ENCODE measurements at regions not wholly inside any gene's neighbourhood (a gene's known extent, or its start where the extent isn't known, plus 50 kb on each side); places are given as distances from the start of the nearest gene placed in this dataset.

DNA sequence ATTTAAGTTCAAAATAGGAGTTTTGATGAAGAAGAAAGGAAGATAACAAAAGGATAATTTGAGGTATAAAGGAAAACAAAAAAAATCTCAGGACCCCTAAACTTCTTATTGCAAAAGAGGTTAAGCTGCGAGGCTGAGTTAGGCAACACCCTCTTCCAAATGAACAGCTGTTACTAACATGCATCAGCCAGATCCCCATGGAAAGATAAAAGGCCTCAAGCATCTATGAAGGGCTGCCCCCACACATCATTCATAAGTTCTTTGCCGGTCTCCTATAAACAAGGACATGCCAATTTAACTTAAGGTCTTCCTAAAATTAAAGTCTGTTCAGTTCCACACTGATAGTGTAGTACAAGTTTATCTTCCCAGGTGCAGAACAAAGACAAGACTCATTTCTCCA lies 75.8 kb upstream of the IMMP2L start:
- Histone ChIP-seq H3K4me1 (ENCODE audit: insufficient read depth, low read length) (no peaks in the 10 kb centered on the region), H3K36me3 (ENCODE audit: insufficient read depth, low read length) (no peaks in the 10 kb centered on the region), H3K27ac (ENCODE audit: low read length) (no peak overlapping the region), H3K9ac (ENCODE audit: low read depth, low read length) (no peak overlapping the region), H3K9me3 (ENCODE audit: insufficient read depth, low read length, severe bottlenecking) (no peaks in the 10 kb centered on the region), H3K4me2 (ENCODE audit: insufficient read depth, low read length) (no peak overlapping the region), H3K27me3 (ENCODE audit: insufficient read depth, low read length, poor library complexity) (no peaks in the 10 kb centered on the region), H3K79me2 (ENCODE audit: insufficient read depth, low read length) (no peaks in the 10 kb centered on the region), H3K4me3 (ENCODE audit: low read depth in 1 of 2, low read length in 2 of 2) (no peak overlapping the region), H4K20me1 (ENCODE audit: insufficient read depth, low read length) (no peaks in the 10 kb centered on the region), H2AFZ (ENCODE audit: low read depth, low read length) (no peak overlapping the region)
- DNase-seq (no peak), ATAC-seq (ENCODE audit: insufficient read depth, low read depth) (no peak)
- TF ChIP-seq, protein P1, sequence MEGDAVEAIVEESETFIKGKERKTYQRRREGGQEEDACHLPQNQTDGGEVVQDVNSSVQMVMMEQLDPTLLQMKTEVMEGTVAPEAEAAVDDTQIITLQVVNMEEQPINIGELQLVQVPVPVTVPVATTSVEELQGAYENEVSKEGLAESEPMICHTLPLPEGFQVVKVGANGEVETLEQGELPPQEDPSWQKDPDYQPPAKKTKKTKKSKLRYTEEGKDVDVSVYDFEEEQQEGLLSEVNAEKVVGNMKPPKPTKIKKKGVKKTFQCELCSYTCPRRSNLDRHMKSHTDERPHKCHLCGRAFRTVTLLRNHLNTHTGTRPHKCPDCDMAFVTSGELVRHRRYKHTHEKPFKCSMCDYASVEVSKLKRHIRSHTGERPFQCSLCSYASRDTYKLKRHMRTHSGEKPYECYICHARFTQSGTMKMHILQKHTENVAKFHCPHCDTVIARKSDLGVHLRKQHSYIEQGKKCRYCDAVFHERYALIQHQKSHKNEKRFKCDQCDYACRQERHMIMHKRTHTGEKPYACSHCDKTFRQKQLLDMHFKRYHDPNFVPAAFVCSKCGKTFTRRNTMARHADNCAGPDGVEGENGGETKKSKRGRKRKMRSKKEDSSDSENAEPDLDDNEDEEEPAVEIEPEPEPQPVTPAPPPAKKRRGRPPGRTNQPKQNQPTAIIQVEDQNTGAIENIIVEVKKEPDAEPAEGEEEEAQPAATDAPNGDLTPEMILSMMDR (IDR thresholded peaks at IDR 0.05; ENCODE audit: borderline replicate concordance, extremely low read depth, low read length, poor library complexity, severe bottlenecking), result no peak
- TF ChIP-seq EZH2 (IDR thresholded peaks at IDR 0.05; ENCODE audit: borderline replicate concordance, low read depth, low read length, severe bottlenecking), result no peak

DNA sequence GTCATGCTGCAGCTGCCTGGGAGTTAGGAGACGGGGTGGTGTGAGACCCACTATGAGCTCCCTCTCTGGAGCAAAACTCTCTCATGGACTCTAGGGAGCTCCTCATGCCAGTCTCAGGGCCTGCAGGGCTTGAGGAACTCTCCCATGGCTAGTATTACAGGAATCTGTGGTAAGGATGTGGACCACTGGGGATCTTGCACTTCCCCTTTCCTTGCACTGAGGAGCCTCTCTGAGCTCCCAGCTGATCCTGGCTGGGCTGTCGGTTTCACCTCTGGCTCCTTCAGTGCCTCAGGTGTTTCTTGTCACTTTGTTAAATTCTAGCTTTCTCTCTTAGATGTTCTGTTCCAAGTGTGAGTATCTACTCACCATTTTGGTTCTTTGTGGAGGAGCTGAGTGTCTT lies 71.6 kb upstream of the IMMP2L start:
- no peak overlapping the region for H3K9ac ChIP-seq (ENCODE audit: low read depth, low read length)
- no peak overlapping the region for H3K4me2 ChIP-seq (ENCODE audit: insufficient read depth, low read length)
- no peaks in the 10 kb centered on the region for H3K27me3 ChIP-seq (ENCODE audit: insufficient read depth, low read length, poor library complexity)
- H2AFZ ChIP-seq (ENCODE audit: low read depth, low read length), result peak overlapping the region; percentile 22; the same call in 1 of the 2 replicates
- H3K79me2 ChIP-seq (ENCODE audit: insufficient read depth, low read length), result no peaks in the 10 kb centered on the region
- no peak overlapping the region for H3K27ac ChIP-seq (ENCODE audit: low read length)
- TF ChIP-seq, protein P1 (IDR thresholded peaks at IDR 0.05; ENCODE audit: borderline replicate concordance, extremely low read depth, low read length, poor library complexity, severe bottlenecking), result no peak
- no peak for TF ChIP-seq EZH2 (IDR thresholded peaks at IDR 0.05; ENCODE audit: borderline replicate concordance, low read depth, low read length, severe bottlenecking)
- no peaks in the 10 kb centered on the region for H4K20me1 ChIP-seq (ENCODE audit: insufficient read depth, low read length)
- DNase-seq, result no peak
- no peak overlapping the region for H3K4me3 ChIP-seq (ENCODE audit: low read depth in 1 of 2, low read length in 2 of 2)
- peaks cover 15% of the 10 kb centered on the region for H3K9me3 ChIP-seq (ENCODE audit: insufficient read depth, low read length, severe bottlenecking)
- ATAC-seq (ENCODE audit: insufficient read depth, low read depth), result no peak
- no peaks in the 10 kb centered on the region for H3K4me1 ChIP-seq (ENCODE audit: insufficient read depth, low read length)
- H3K36me3 ChIP-seq (ENCODE audit: insufficient read depth, low read length), result no peaks in the 10 kb centered on the region

GRCh38 chr7:111630862-111631261 lies 68.6 kb upstream of the IMMP2L start:
- H3K4me2 ChIP-seq (ENCODE audit: insufficient read depth, low read length), result no peak overlapping the region
- ATAC-seq (ENCODE audit: insufficient read depth, low read depth) (no peak), DNase-seq (no peak)
- no peaks in the 10 kb centered on the region for H3K4me1 ChIP-seq (ENCODE audit: insufficient read depth, low read length)
- TF ChIP-seq, protein P1 (IDR thresholded peaks at IDR 0.05; ENCODE audit: borderline replicate concordance, extremely low read depth, low read length, poor library complexity, severe bottlenecking), result no peak
- no peak for TF ChIP-seq EZH2 (IDR thresholded peaks at IDR 0.05; ENCODE audit: borderline replicate concordance, low read depth, low read length, severe bottlenecking)
- no peaks in the 10 kb centered on the region for H3K36me3 ChIP-seq (ENCODE audit: insufficient read depth, low read length)
- no peaks in the 10 kb centered on the region for H3K27me3 ChIP-seq (ENCODE audit: insufficient read depth, low read length, poor library complexity)
- no peak overlapping the region for H3K4me3 ChIP-seq (ENCODE audit: low read depth in 1 of 2, low read length in 2 of 2)
- H2AFZ ChIP-seq (ENCODE audit: low read depth, low read length), result no peak overlapping the region
- peaks cover 15% of the 10 kb centered on the region for H3K9me3 ChIP-seq (ENCODE audit: insufficient read depth, low read length, severe bottlenecking)
- no peaks in the 10 kb centered on the region for H3K79me2 ChIP-seq (ENCODE audit: insufficient read depth, low read length)
- H3K9ac ChIP-seq (ENCODE audit: low read depth, low read length), result no peak overlapping the region
- no peak overlapping the region for H3K27ac ChIP-seq (ENCODE audit: low read length)
- H4K20me1 ChIP-seq (ENCODE audit: insufficient read depth, low read length), result no peaks in the 10 kb centered on the region

DNA sequence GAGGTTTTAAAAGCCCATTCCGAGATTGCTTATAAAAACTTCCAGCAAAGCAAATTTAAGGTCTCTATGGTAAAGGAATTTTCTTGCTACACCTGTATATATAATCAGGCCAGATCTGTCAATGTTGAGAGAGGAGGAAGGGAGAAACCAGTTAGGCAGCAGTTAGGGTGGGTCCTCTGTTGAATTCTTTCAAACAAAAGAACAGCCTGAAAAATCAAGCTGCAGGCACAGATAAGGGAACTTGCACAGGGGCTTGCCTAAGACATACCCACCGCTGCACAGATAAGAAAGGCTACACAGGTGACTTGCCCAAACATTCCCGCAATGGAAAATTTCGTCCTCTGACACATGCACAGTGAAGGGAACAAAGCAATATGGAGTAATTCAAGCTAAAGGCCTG lies 59.8 kb upstream of the IMMP2L start:
- Histone ChIP-seq H3K4me2 (ENCODE audit: insufficient read depth, low read length) (no peak overlapping the region), H3K4me3 (ENCODE audit: low read depth in 1 of 2, low read length in 2 of 2) (no peak overlapping the region), H3K27me3 (ENCODE audit: insufficient read depth, low read length, poor library complexity) (no peaks in the 10 kb centered on the region), H3K9me3 (ENCODE audit: insufficient read depth, low read length, severe bottlenecking) (no peaks in the 10 kb centered on the region), H3K27ac (ENCODE audit: low read length) (no peak overlapping the region), H3K4me1 (ENCODE audit: insufficient read depth, low read length) (no peaks in the 10 kb centered on the region), H4K20me1 (ENCODE audit: insufficient read depth, low read length) (no peaks in the 10 kb centered on the region), H2AFZ (ENCODE audit: low read depth, low read length) (no peak overlapping the region), H3K36me3 (ENCODE audit: insufficient read depth, low read length) (no peaks in the 10 kb centered on the region), H3K9ac (ENCODE audit: low read depth, low read length) (no peak overlapping the region), H3K79me2 (ENCODE audit: insufficient read depth, low read length) (no peaks in the 10 kb centered on the region)
- DNase-seq, result no peak
- TF ChIP-seq, protein P1 (IDR thresholded peaks at IDR 0.05; ENCODE audit: borderline replicate concordance, extremely low read depth, low read length, poor library complexity, severe bottlenecking), result no peak
- TF ChIP-seq EZH2 (IDR thresholded peaks at IDR 0.05; ENCODE audit: borderline replicate concordance, low read depth, low read length, severe bottlenecking), result no peak
- no peak for ATAC-seq (ENCODE audit: insufficient read depth, low read depth)

Measured in DND-41 (cell line).